GM12874 (cell line): ENCODE measurements at regions not wholly inside any gene's neighbourhood (a gene's known extent, or its start where the extent isn't known, plus 50 kb on each side); places are given as distances from the start of the nearest gene placed in this dataset.

Experiments used
- TF ChIP-seq, protein P1 (sequence below): IDR thresholded peaks from 2 replicates; pipeline ENCODE4 v1.5.1; 2011; ENCODE audit warnings: low read depth, mild to moderate bottlenecking, control low read depth, low read length, moderate library complexity; ENCODE audit not compliant: insufficient read depth

DNA sequence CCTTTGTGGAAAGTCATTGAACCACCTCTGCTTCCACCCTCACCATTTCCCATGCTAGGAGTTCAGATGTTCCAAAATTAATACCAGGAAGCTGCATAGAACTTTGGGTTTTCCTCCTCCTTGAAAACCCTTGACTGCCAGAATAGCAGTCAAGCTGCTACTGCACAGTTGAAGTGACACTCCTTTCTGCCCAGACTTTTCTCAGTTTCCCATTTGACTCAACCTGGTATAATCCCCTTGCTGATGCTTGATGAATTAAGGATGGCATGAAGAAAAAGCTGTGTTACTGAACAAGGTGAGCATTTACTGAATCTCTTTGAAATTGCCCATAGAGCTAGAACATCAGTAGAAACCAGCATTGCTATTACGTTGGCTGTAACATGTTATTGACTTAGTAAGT lies 286.0 kb downstream of the EDEM1 start:
- TF ChIP-seq, protein P1, sequence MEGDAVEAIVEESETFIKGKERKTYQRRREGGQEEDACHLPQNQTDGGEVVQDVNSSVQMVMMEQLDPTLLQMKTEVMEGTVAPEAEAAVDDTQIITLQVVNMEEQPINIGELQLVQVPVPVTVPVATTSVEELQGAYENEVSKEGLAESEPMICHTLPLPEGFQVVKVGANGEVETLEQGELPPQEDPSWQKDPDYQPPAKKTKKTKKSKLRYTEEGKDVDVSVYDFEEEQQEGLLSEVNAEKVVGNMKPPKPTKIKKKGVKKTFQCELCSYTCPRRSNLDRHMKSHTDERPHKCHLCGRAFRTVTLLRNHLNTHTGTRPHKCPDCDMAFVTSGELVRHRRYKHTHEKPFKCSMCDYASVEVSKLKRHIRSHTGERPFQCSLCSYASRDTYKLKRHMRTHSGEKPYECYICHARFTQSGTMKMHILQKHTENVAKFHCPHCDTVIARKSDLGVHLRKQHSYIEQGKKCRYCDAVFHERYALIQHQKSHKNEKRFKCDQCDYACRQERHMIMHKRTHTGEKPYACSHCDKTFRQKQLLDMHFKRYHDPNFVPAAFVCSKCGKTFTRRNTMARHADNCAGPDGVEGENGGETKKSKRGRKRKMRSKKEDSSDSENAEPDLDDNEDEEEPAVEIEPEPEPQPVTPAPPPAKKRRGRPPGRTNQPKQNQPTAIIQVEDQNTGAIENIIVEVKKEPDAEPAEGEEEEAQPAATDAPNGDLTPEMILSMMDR = no peak

DNA sequence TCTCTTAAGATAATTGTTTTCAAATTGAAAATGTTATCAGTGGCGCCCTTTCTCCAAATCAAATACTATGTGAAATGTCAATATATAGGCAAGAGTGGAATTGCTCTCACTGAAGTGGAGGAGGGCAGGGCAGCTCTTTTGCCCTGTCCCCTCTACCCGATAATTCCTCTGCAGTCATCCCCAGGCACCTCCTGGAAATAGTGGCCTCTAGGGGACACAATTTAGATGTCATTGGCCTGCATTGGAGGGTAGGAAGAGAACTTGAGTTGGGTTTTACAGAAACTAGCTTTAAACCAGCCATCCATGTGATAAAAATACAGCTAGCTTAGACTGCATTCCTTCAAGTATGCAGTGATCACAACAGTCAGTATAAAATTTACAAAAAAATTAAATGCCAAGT lies 288.9 kb downstream of the EDEM1 start:
- TF ChIP-seq, protein P1 = no peak

DNA sequence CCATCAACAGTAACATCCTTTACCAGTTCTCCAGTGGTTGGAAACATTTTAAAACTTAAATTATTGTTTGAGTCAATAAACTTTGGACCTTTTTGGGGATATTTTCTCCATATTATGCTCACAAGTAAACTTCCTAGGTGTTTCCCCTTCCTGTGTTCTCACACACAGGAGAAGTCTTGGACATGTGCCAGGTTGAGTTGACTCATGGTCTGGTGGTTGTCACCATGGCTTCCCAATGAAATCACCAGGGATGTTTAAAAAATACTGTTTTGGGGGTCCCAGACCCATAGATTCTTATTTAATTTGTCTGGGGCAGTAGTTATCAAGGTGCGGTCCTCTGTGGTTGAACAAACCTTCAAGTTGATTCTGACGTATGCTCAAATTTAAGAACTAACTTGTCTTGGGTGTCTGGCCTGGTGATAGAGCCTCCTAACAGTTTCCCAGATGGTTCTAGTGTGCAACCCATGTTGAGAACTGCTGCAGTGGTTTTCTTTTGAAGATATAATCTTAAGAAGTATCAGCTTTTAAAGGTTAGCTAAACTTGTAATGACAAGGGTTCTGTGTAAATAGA lies 291.8 kb downstream of the EDEM1 start:
- TF ChIP-seq, protein P1 = no peak

DNA sequence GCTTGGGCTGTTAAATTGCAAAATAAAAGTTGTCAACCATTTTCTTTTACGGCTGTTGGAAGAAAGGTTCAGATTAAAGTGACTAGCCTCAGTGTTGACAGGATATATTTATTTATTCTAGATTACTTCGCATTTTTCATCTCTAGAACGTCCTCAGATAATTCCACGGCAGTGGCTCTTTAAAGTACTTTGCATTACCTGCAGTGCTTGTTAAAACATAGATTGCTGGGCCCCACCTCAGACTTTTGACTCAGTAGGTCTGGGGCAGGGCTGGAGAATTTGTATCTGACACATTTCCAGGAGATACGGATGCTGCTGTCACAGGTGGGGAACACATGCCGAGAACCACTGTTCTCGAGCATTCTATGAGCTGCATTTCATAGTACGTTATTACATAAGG lies 292.7 kb downstream of the EDEM1 start:
- TF ChIP-seq, protein P1 = no peak

DNA sequence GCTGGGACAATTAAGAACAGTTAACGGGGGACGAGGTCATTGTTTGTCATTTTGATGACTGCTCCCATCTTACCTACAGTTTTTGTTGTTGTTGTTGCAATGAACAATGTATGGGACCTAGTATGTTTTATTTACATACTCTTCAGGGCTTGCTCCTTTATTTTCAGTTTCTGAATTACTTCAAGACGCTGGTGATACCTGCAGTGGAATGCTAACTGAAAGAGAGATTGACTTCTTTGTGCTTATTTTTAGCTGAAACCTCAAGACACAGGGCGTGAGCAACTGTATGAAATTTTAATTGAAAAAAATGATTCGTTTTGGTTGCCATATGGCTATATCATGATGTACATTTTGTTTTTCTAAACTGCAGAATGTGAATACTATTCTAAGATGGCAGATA lies 297.9 kb downstream of the EDEM1 start:
- TF ChIP-seq, protein P1 = no peak

DNA sequence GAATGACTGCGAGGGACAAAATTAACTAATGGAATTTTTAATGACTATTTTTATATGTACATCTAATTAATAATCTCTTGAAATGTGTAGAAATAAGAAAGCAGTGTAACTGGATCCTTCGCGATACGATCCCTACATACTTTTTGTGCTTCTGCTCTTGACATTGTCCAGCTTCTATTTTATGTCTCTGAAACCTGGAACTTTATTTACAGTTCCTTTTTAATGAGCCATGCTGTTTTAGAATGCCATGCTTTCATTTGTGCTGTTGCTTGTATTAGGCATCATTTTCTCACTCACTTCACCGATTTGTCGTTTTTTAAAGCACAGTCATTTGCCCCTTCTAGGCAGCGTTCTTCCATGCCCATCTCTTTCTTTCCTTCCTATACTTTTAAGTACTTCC lies 301.3 kb downstream of the EDEM1 start:
- TF ChIP-seq, protein P1 = no peak

DNA sequence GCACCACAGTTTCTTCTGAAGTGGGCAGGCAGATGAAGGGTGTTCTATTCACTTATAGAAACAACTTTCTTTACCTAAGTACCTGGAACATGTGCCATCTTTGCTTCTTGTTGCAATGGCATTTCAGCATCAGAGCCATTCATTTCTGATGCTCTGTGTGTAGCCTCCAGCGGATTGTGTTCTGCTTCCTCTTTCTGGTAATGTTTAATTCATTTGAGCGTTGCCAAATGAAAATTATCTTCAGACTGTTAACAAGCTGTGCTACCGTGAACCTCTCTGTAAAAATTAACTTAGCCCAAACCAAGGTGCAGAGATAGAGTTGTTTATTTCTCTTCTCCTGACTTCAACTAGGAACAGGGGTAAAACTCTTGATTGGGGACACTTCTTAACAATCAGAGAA lies 302.0 kb downstream of the EDEM1 start:
- TF ChIP-seq, protein P1 = no peak
